ENCODE measurements at regions not wholly inside any gene's neighbourhood (a gene's known extent, or its start where the extent isn't known, plus 50 kb on each side); places are given as distances from the start of the nearest gene placed in this dataset.

GRCh38 chr6:153976921-153977693 is 61.9 kb upstream of the OPRM1 start:
- TF ChIP-seq EZH2 (IDR thresholded peaks at IDR 0.05; ENCODE audit: low read length, missing control alignments) = no peak
- TF ChIP-seq CTCF (conservative IDR thresholded peaks at IDR 0.05 in 1 of 2, IDR thresholded peaks at IDR 0.05 in 1 of 2; ENCODE audit: low read depth in 1 of 2, low read length in 2 of 2) = no peak

All from fibroblast of lung (primary cell).